GM18505 (cell line): ENCODE measurements at regions not wholly inside any gene's neighbourhood (a gene's known extent, or its start where the extent isn't known, plus 50 kb on each side); places are given as distances from the start of the nearest gene placed in this dataset.
A peak's percentile ranks its signal among the peaks of the same experiment; 100 is the strongest.

Experiments
- ATAC-seq: cut with Tn5 transposase; IDR thresholded peaks from one replicate; pipeline ENCODE4 v1.9.1; 2021; ENCODE audit not compliant: unreplicated experiment
- POLR2A ChIP-seq: IDR thresholded peaks from 4 replicates; pipeline ENCODE4 v1.6.1; 2011; ENCODE audit warnings: borderline replicate concordance; ENCODE audit not compliant: insufficient read depth, insufficient read length; ENCODE audit errors: extremely low read depth

- TF ChIP-seq POLR2A, result no peak
- no peak for ATAC-seq
Measured at GRCh38 chr9:106405871-106406435, 457.0 kb upstream of the ZNF462 start.

- TF ChIP-seq POLR2A, result no peak
- no peak for ATAC-seq
Measured at GRCh38 chr9:106414042-106414441, 448.9 kb upstream of the ZNF462 start.

- peak; percentile 35 for ATAC-seq
- no peak for TF ChIP-seq POLR2A
Measured at GRCh38 chr9:106417685-106418084, 445.3 kb upstream of the ZNF462 start.

DNA sequence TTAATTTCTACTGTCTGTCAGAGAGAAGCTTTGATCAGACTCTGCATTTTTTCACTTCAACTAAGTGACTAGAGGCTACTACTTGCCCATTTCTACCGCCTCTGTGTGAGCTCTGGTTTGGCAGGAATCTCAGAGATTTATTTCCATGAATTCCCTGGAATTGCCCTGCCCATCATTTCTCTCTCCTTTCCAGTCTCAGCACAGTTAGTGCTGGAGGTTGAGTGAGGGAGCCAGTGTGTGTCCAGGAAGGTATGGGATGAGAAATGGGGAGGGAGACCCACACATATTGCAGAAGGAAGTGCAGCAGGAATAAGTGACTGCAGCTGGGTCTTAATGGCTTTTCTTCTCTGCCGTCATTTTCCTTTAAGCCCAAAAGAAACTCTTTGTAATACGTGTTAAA lies 443.1 kb upstream of the ZNF462 start:
- no peak for ATAC-seq
- TF ChIP-seq POLR2A, result no peak

- no peak for TF ChIP-seq POLR2A
- peak; percentile 69 for ATAC-seq
Measured at GRCh38 chr9:106420511-106420944, 442.4 kb upstream of the ZNF462 start.

DNA sequence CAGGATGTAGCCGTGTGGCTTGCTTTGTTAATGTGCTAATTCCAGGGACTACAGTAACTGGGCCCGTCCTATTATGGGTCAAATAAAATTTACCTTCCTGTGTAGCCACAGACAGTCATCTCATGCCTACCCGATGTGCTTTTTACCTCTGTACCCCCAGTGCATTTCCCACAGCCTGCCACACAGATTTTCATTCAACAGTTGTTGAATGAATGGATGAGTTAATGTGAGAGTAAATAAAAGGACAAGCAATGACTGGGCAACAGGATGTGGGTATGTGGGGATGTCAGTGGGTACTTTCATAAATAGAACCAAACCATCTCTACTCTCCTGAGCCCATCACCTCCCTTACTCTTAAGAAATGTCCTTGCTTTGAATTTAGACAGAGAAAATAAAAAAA lies 441.2 kb upstream of the ZNF462 start:
- ATAC-seq, result peak; percentile 43
- TF ChIP-seq POLR2A, result no peak

DNA sequence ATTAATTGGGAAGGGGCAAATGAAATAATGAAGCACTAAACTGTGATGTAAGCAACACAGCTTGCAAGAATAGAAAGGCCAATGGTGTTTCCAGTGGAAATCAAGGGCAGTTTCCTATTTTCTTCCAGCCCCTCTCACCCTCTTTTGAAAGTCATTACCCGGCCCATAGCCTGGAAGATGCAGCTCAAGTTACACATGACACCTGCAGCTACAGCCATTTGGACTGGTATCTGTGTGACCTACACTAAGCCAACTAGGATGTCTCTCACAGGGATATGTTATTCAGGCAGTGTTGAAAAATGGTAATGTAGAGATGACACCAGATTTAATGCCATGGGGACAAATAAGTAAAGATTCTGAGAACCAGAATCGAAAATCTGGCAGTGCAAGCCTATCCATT lies 439.4 kb upstream of the ZNF462 start:
- ATAC-seq, result no peak
- TF ChIP-seq POLR2A, result no peak

DNA sequence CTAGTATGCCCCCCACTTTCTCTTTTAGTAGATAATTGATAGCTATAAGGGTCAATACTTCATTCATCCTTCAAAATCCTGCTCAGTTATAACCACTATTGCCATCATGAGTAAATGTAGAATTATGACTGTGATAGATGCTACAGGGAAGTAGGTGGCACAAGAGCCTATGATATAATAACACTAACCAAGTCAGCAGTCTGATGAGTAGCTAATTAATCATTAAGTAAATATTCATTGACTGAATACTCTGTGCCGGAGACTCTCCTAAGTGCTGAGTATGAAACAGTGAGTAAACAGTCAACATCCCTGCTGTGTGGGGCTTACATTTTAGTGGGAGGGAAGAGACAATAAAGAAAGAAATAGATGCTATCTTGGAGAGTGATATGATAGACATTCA lies 430.3 kb upstream of the ZNF462 start:
- no peak for ATAC-seq
- no peak for TF ChIP-seq POLR2A

- no peak for TF ChIP-seq POLR2A
- ATAC-seq, result no peak
Measured at GRCh38 chr9:106438928-106439327, 424.0 kb upstream of the ZNF462 start.

DNA sequence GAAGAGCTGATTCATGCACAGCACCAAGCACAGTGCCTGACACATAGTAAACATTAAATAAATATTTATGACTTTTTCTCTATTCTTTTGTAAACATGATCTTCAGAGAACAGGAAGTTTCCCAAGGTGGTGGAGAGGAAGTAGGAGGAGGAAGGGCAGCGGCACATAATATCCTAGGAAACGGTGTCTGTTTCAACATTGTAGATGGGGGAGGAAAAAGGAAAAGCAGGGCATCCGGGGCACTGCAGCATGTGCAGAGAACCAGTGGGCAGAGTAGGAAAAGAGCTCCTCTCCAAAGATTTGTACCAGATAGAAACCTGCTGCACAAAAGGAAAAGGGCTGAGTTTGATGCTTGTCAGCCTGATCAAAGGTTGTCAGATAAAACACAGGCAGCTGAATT lies 421.7 kb upstream of the ZNF462 start:
- no peak for ATAC-seq
- no peak for TF ChIP-seq POLR2A

DNA sequence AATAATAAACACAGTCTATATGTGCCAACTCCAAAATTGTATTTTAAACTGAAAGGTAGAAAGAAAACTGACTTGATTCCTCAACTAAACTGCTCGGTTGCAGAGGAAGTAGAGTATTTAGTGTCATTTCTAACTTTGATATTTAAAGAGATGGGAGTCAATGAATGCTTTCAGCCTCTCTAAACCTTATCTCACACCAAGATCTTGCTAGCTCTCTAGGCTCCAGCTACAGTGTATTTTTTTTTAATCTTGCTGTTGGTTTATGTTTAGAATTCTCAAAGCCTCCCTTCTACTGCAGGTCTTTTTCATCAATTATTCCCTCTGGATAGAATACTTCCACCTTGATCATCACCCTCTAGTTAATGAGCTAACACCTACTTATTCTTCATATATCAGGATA lies 419.4 kb upstream of the ZNF462 start:
- TF ChIP-seq POLR2A, result no peak
- ATAC-seq, result no peak

DNA sequence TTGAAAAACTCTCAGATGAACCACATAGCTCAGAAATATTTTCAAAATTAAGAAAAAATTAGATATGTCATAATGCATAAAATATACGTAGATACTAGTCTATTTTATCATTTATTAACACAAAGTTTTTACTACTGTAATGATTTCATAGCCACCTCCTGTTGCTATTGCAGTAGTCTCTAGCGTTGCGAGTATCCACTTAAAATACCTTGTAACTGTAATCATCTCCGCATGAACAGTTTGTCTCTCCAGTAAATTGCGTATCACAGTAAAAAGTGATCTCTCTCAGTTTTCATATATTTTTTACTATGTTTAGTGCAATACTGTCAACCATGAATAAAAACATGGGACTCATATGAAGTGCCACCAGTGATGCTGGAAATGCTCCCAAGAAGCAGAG lies 417.9 kb upstream of the ZNF462 start:
- ATAC-seq, result no peak
- TF ChIP-seq POLR2A, result no peak

DNA sequence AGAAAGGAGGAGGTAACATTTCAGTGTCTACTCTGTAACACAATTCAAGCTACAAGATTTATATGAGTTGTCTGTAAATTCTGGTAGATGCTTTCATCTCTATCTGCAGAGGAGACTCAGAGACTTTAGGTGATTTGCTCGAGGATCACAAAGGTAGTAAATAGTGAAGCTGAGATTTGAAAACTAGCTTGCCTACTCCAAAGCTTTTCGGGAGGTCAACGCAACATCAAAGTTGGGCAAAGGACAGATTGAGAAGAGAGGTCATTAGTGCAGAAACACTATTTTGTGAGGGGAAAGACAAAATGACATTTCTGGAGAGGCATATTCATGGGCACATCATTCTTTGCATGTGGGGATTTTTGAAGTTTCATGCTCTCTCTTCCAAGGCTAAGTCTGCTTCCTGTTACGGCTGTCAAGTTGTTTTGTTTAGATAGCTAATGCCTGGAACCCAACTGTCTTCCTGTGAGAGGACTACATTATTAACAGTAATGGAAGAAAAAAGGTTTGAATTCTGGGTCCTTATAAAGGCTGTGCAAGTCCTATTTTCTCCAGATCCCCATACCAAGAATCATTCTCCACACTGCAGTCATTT lies 413.5 kb upstream of the ZNF462 start:
- no peak for TF ChIP-seq POLR2A

GRCh38 chr9:106450549-106450948 lies 412.4 kb upstream of the ZNF462 start:
- no peak for ATAC-seq
- TF ChIP-seq POLR2A, result no peak

More for the DNA sequence above, 413.5 kb upstream of the ZNF462 start:
- no peak for ATAC-seq

DNA sequence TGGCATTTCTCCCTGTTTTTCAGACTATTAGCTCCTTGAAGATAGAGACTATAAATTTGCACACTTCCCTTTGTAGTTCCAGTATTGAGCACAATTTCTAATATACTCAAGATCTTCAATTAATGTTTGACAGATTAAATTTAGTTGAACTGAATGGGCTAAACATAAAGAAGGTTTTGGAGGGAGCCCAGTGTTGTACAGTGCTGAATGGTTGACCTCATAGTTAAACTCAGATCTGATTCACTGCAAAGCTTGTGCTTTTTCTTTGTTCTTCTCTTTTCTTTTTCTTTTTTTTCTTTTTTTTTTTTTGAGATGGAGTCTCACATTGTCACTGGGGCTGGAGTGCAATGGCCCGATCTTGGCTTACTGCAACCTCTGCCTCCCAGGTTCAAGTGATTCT lies 411.7 kb upstream of the ZNF462 start:
- no peak for TF ChIP-seq POLR2A
- ATAC-seq, result no peak
